ENCODE measurements at regions not wholly inside any gene's neighbourhood (a gene's known extent, or its start where the extent isn't known, plus 50 kb on each side); places are given as distances from the start of the nearest gene placed in this dataset.
A peak's percentile ranks its signal among the peaks of the same experiment; 100 is the strongest.

- Histone ChIP-seq H3K79me2 (ENCODE audit: control insufficient read depth, low read length) (no peaks in the 10 kb centered on the region), H3K4me2 (ENCODE audit: low read length) (no peak overlapping the region), H3K4me1 (ENCODE audit: control insufficient read depth, low read length) (no peaks in the 10 kb centered on the region), H3K9me3 (ENCODE audit: control insufficient read depth, insufficient read depth, low read length) (no peaks in the 10 kb centered on the region), H4K20me1 (ENCODE audit: control insufficient read depth, insufficient read depth, low read depth, low read length) (no peaks in the 10 kb centered on the region), H3K9me2 (replicated peaks; ENCODE audit: control insufficient read depth, low read length) (no peaks in the 10 kb centered on the region), H3F3A (ENCODE audit: control insufficient read depth, insufficient read depth) (no peaks in the 10 kb centered on the region), H3K27me3 (ENCODE audit: control insufficient read depth, low read length) (peaks cover 25% of the 10 kb centered on the region), H3K27ac (ENCODE audit: low read depth, low read length) (no peak overlapping the region), H3K4me3 (ENCODE audit: low read length) (no peak overlapping the region), H3K36me3 (ENCODE audit: control insufficient read depth, low read length) (no peaks in the 10 kb centered on the region)
- TF ChIP-seq EZH2phosphoT487 (IDR thresholded peaks at IDR 0.05; ENCODE audit: borderline replicate concordance, low read length): no peak
- peak; percentile 70 for TF ChIP-seq CTCF (IDR thresholded peaks at IDR 0.05; ENCODE audit: low read depth, low read length, poor library complexity, severe bottlenecking)
These were observed 185.9 kb upstream of the CCDC150 start for GRCh38 chr2:196453613-196454047.

GRCh38 chr2:196454492-196454891 lies 185.0 kb upstream of the CCDC150 start:
- no peak overlapping the region for H3K4me3 ChIP-seq (ENCODE audit: low read length)
- H3K9me2 ChIP-seq (replicated peaks; ENCODE audit: control insufficient read depth, low read length): no peaks in the 10 kb centered on the region
- H3K27me3 ChIP-seq (ENCODE audit: control insufficient read depth, low read length): peaks cover 25% of the 10 kb centered on the region
- H3K4me2 ChIP-seq (ENCODE audit: low read length): no peak overlapping the region
- no peaks in the 10 kb centered on the region for H4K20me1 ChIP-seq (ENCODE audit: control insufficient read depth, insufficient read depth, low read depth, low read length)
- H3K9me3 ChIP-seq (ENCODE audit: control insufficient read depth, insufficient read depth, low read length): no peaks in the 10 kb centered on the region
- H3K79me2 ChIP-seq (ENCODE audit: control insufficient read depth, low read length): no peaks in the 10 kb centered on the region
- TF ChIP-seq EZH2phosphoT487 (IDR thresholded peaks at IDR 0.05; ENCODE audit: borderline replicate concordance, low read length) (no peak), CTCF (IDR thresholded peaks at IDR 0.05; ENCODE audit: low read depth, low read length, poor library complexity, severe bottlenecking) (no peak)
- no peaks in the 10 kb centered on the region for H3F3A ChIP-seq (ENCODE audit: control insufficient read depth, insufficient read depth)
- no peaks in the 10 kb centered on the region for H3K4me1 ChIP-seq (ENCODE audit: control insufficient read depth, low read length)
- H3K27ac ChIP-seq (ENCODE audit: low read depth, low read length): no peak overlapping the region
- H3K36me3 ChIP-seq (ENCODE audit: control insufficient read depth, low read length): no peaks in the 10 kb centered on the region

- Histone ChIP-seq H3K36me3 (ENCODE audit: control insufficient read depth, low read length) (no peaks in the 10 kb centered on the region), H3K27ac (ENCODE audit: low read depth, low read length) (no peak overlapping the region), H3K9me2 (replicated peaks; ENCODE audit: control insufficient read depth, low read length) (no peaks in the 10 kb centered on the region), H3K4me3 (ENCODE audit: low read length) (no peak overlapping the region), H3K4me1 (ENCODE audit: control insufficient read depth, low read length) (no peaks in the 10 kb centered on the region), H3K4me2 (ENCODE audit: low read length) (no peak overlapping the region), H3K9me3 (ENCODE audit: control insufficient read depth, insufficient read depth, low read length) (no peaks in the 10 kb centered on the region), H4K20me1 (ENCODE audit: control insufficient read depth, insufficient read depth, low read depth, low read length) (no peaks in the 10 kb centered on the region), H3K79me2 (ENCODE audit: control insufficient read depth, low read length) (no peaks in the 10 kb centered on the region), H3F3A (ENCODE audit: control insufficient read depth, insufficient read depth) (no peaks in the 10 kb centered on the region), H3K27me3 (ENCODE audit: control insufficient read depth, low read length) (peaks cover 30% of the 10 kb centered on the region)
- TF ChIP-seq CTCF (IDR thresholded peaks at IDR 0.05; ENCODE audit: low read depth, low read length, poor library complexity, severe bottlenecking) (no peak), EZH2phosphoT487 (IDR thresholded peaks at IDR 0.05; ENCODE audit: borderline replicate concordance, low read length) (no peak)
These were observed 180.0 kb upstream of the CCDC150 start for GRCh38 chr2:196459539-196459938.

- Histone ChIP-seq H3K36me3 (ENCODE audit: control insufficient read depth, low read length) (no peaks in the 10 kb centered on the region), H3K4me1 (ENCODE audit: control insufficient read depth, low read length) (no peaks in the 10 kb centered on the region), H3K27me3 (ENCODE audit: control insufficient read depth, low read length) (peaks cover 21% of the 10 kb centered on the region), H4K20me1 (ENCODE audit: control insufficient read depth, insufficient read depth, low read depth, low read length) (no peaks in the 10 kb centered on the region), H3K9me3 (ENCODE audit: control insufficient read depth, insufficient read depth, low read length) (no peaks in the 10 kb centered on the region), H3K27ac (ENCODE audit: low read depth, low read length) (no peak overlapping the region), H3K79me2 (ENCODE audit: control insufficient read depth, low read length) (no peaks in the 10 kb centered on the region), H3K4me3 (ENCODE audit: low read length) (no peak overlapping the region), H3K9me2 (replicated peaks; ENCODE audit: control insufficient read depth, low read length) (no peaks in the 10 kb centered on the region), H3K4me2 (ENCODE audit: low read length) (no peak overlapping the region), H3F3A (ENCODE audit: control insufficient read depth, insufficient read depth) (no peaks in the 10 kb centered on the region)
- no peak for TF ChIP-seq EZH2phosphoT487 (IDR thresholded peaks at IDR 0.05; ENCODE audit: borderline replicate concordance, low read length)
- no peak for TF ChIP-seq CTCF (IDR thresholded peaks at IDR 0.05; ENCODE audit: low read depth, low read length, poor library complexity, severe bottlenecking)
These were observed 175.8 kb upstream of the CCDC150 start for GRCh38 chr2:196463706-196464105.

Measured in DOHH2 (cell line).